GM21447 (cell line): ENCODE measurements at regions not wholly inside any gene's neighbourhood (a gene's known extent, or its start where the extent isn't known, plus 50 kb on each side); places are given as distances from the start of the nearest gene placed in this dataset.
"Not testable (repeated sequence)": the region's sequence is repeated elsewhere in the genome, so short reads cannot be mapped to it uniquely, and the experiment has no call there.

ENCODE experiments used
- ATAC-seq: cut with Tn5 transposase; IDR thresholded peaks from one replicate; pipeline ENCODE4 v1.9.1; 2021; ENCODE audit not compliant: unreplicated experiment

DNA sequence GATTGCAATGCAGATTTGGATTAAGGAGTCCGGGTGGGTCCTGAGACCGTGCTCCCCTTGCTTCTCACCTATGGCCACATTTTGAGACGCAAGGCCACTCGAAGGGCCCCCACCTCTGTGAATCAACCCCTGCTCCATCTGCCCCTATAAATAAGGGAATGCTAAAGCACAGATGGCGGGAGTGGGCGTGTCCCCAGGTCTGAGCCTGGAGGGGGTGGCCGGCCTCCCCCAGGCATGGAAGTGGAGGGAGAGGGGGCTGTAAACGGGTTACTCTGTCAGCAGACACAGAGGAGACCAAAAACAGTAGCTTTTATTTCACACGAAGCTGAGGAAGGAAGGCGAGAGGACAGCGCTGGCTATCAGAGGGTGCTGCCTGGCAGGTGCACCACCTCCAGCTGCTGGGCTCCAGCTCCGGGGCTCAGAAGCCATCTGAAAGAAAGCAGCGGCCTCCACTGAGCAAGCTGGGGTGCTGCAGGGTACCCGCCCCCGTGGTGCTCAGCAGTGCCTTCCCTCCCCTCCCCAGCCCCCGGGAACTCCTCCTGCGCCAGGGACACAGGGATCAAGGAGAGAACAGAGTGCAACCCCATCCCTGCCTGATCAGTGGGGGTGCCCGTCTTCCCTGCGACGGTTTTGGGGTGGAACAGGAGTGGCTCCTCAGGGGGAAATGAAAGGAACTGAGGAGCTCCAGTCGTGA lies 56.7 kb upstream of the RAB6C start:
- ATAC-seq: no peak

DNA sequence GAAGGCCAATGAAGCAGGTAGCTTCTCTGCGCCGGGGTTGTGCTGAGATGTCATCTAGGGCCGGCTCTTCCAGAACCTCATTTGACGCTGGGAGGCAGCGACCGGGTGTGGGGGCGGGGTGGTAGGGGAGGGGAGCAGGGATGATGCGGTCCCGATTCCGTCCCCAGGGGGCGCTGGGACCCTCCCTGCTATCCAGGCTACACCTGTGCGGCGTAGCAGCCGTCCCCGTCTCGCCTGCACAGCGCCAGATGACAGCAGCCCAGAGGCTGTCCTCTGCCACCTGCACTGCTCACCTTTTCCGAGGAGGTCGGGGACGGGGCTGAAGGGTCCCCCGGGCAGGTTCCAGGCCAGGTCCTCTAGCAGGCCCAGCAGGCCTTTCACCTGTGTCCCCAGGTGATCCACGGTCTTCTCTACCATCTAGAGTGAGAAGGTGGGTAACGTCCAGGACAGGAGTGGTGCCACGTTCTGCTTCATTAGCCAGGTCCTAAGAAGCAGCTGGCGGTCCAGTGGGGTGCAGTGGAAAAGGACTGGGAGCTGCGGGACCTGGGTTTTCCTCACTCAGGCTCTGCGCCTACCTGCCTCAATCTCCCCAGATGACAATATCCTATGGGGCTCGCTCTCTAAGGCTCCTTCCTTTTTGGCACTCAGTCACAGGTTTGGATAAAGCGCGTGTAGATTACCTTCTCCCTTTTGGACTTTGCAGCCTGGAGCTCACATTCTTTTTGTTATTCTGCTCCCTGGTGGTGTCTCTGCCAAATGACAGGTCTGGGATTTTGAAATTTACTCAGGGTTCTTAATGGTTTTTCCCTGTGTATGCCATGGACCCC lies 56.0 kb upstream of the RAB6C start:
- no peak for ATAC-seq

DNA sequence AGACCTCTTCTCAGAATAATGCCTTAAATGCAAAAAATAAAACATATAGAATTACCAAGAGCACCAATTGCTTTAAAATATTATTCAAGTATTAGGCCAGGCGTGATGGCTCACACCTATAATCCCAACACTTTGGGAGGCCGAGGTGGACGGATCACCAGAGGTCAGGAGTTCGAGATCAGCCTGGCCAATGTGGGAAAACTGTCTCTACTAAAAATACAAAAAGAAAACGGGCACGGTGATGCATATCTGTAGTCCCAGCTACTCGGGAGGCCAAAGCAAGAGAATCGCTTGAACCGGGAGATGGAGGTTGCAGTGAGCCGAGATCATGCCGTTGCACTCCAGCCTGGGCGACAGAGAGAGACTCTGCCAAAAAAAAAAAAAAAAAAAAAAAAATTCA lies 55.4 kb upstream of the RAB6C start:
- not testable (repeated sequence) for ATAC-seq

DNA sequence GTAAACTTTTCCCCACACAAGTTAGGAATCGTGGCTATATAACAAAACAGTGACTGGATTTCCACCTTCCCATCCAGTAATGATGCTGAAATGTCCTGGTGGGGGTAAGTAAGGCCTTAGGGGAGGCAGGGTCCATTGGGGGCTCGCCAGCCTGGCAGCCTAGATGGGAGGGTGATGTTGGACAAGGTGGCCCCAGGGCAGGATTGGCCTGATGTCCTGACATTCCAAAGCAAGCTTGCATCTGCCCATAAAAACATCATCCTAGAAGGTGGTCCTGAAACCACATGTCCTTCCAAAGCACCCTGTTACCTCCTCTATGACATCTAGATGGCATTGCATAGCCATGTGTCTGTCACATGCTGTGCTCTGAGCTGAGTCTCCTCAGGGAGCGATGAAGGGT lies 54.1 kb upstream of the RAB6C start:
- ATAC-seq: no peak

DNA sequence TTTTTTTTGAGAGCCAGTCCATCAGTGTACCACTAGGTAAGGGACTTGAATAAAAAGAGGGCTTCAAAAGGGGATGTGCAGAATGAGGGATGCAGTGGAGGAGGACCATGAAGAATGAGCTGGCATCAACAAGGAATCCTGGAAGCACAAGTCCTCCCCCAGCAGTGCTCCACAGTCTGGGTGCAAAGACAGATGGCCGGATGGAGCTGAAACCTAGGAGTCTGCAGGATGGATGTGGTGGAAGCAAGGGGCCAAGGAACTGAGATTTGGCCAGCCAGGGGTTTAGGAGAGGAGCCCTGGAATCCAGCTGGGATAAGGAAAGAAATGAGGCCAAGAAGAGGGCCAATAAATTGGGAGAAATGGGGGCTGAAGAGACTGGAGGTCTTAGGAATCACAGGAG lies 51.8 kb upstream of the RAB6C start:
- ATAC-seq: no peak

DNA sequence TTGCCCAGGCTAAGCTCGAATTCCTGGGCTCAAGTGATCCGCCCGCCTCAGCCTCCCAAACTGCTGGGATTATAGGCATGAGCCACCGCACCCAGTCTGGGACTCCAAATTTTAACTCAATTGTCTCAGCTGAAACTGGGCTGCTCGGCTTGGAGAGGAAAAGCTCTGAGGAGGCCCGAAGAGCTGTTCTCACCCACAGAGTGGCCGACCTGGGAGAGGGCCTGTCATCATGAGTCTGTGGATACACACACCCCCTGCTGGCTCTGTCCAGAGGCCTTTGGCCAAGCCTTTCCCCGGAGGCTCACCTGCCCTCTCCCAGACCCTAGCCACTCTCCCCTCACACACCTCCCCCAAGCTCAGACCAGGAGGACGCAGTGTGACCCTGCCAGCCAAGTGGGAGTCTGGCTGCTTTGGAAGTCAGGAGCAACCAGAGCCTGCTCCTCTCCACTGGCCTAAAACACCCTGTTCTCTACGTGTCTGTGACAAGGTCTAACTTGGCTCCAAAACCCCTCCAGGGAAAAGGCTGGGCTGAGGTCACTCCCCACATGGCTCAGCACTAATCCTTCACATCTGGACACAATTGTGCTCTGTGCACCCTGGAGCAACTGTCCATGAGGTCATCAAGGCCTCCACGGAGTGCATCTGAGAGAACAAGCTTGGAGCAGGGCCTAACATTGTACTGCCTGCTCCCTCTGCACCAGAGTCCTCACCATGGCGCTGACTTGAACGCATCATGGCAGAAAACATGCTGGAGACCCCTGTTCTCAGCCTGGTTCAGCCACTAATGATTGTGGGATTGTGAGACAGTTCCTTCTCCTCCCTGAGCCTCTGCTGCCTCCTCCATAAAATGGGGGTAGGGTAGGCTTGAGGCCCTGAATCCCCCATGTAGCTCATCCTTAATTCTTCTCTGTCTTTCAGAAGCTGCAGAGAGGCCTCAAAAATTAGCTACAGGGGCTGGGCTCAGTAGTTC lies 49.9 kb upstream of the RAB6C start:
- no peak for ATAC-seq
